ENCODE measurements at regions not wholly inside any gene's neighbourhood (a gene's known extent, or its start where the extent isn't known, plus 50 kb on each side); places are given as distances from the start of the nearest gene placed in this dataset.

GRCh38 chr1:30263888-30264671 is 459.3 kb downstream of the MATN1 start:
- DNase-seq (ENCODE audit: insufficient read length) (no peak), FAIRE-seq (no peak)
- TF ChIP-seq TAF1 (IDR thresholded peaks at IDR 0.05; ENCODE audit: borderline replicate concordance, low read depth, low read length), result no peak
- TF ChIP-seq POLR2AphosphoS5 (IDR thresholded peaks at IDR 0.05; ENCODE audit: low read depth, low read length), result no peak
- no peak for TF ChIP-seq POLR2A (IDR thresholded peaks at IDR 0.05; ENCODE audit: low read depth, low read length)

- no peak for TF ChIP-seq TAF1 (IDR thresholded peaks at IDR 0.05; ENCODE audit: borderline replicate concordance, low read depth, low read length)
- TF ChIP-seq POLR2A (IDR thresholded peaks at IDR 0.05; ENCODE audit: low read depth, low read length), result no peak
- TF ChIP-seq POLR2AphosphoS5 (IDR thresholded peaks at IDR 0.05; ENCODE audit: low read depth, low read length), result no peak
- no peak for DNase-seq (ENCODE audit: insufficient read length)
- no peak for FAIRE-seq
These were observed 460.0 kb downstream of the MATN1 start for GRCh38 chr1:30263405-30263804.

- DNase-seq (ENCODE audit: insufficient read length) (no peak), FAIRE-seq (no peak)
- TF ChIP-seq TAF1 (IDR thresholded peaks at IDR 0.05; ENCODE audit: borderline replicate concordance, low read depth, low read length), result no peak
- TF ChIP-seq POLR2A (IDR thresholded peaks at IDR 0.05; ENCODE audit: low read depth, low read length), result no peak
- TF ChIP-seq POLR2AphosphoS5 (IDR thresholded peaks at IDR 0.05; ENCODE audit: low read depth, low read length), result no peak
These were observed 461.2 kb downstream of the MATN1 start for GRCh38 chr1:30262158-30262557.

GRCh38 chr1:30260318-30260717 is 463.1 kb downstream of the MATN1 start:
- DNase-seq (ENCODE audit: insufficient read length) (no peak), FAIRE-seq (no peak)
- TF ChIP-seq TAF1 (IDR thresholded peaks at IDR 0.05; ENCODE audit: borderline replicate concordance, low read depth, low read length), result no peak
- TF ChIP-seq POLR2A (IDR thresholded peaks at IDR 0.05; ENCODE audit: low read depth, low read length), result no peak
- no peak for TF ChIP-seq POLR2AphosphoS5 (IDR thresholded peaks at IDR 0.05; ENCODE audit: low read depth, low read length)

GRCh38 chr1:30259631-30260030 is 463.8 kb downstream of the MATN1 start:
- no peak for TF ChIP-seq POLR2AphosphoS5 (IDR thresholded peaks at IDR 0.05; ENCODE audit: low read depth, low read length)
- TF ChIP-seq TAF1 (IDR thresholded peaks at IDR 0.05; ENCODE audit: borderline replicate concordance, low read depth, low read length), result no peak
- TF ChIP-seq POLR2A (IDR thresholded peaks at IDR 0.05; ENCODE audit: low read depth, low read length), result no peak
- FAIRE-seq, result no peak
- no peak for DNase-seq (ENCODE audit: insufficient read length)

GRCh38 chr1:30258876-30259275 is 464.5 kb downstream of the MATN1 start:
- FAIRE-seq, result no peak

DNA sequence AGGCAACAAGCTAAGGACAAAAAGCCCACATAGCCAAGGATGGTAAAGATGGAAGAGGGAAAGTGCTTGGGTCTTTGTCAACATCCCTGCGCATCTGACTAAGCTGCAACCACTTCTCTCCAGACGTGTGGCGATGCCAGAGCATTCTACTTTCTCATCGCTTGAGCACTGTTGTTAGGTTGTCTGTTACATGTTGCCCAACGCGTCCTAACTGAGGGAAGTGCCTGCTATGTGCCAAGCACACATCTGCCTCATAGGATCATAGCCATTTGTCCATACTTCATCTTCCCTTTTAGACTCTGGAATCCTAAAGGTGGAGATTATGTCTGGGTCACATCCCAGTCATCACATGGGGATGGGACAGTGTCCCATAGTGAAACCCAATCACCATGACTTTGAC is 464.9 kb downstream of the MATN1 start:
- no peak for DNase-seq (ENCODE audit: insufficient read length)
- FAIRE-seq, result no peak
- TF ChIP-seq POLR2AphosphoS5 (IDR thresholded peaks at IDR 0.05; ENCODE audit: low read depth, low read length), result no peak
- TF ChIP-seq TAF1 (IDR thresholded peaks at IDR 0.05; ENCODE audit: borderline replicate concordance, low read depth, low read length), result no peak
- no peak for TF ChIP-seq POLR2A (IDR thresholded peaks at IDR 0.05; ENCODE audit: low read depth, low read length)

More at GRCh38 chr1:30258876-30259275, 464.5 kb downstream of the MATN1 start:
- DNase-seq (ENCODE audit: insufficient read length), result no peak
- TF ChIP-seq TAF1 (IDR thresholded peaks at IDR 0.05; ENCODE audit: borderline replicate concordance, low read depth, low read length), result no peak
- no peak for TF ChIP-seq POLR2AphosphoS5 (IDR thresholded peaks at IDR 0.05; ENCODE audit: low read depth, low read length)
- TF ChIP-seq POLR2A (IDR thresholded peaks at IDR 0.05; ENCODE audit: low read depth, low read length), result no peak

DNA sequence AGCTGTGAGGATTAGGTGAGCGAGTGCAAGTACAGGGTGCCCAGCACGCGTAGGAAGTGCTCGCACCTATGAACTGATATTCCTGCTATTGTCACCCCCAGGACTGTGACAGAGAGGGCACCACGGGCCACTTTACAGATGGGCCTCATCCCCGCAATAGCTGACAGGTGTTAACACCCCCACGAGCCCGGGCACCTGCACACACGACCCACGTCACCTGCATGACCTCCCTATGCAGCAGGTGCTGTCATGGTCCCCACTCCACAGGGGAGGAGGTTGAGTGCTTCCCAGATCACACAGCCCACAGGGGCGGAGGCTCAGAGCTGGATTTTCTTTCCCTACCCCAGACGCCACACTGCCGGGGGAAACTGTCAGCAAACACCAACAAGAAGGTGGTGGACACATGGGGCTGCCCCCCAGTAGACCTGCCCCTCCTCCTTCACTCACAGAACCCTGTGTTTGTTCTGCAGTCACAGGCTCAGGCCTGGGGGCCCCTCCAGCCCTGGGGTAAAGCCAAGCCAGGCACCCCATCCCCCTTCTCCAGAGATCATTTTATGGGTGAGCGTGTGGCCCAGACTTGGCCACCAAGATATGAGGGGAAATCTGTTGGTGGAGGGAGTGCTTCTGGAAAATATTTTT is 465.5 kb downstream of the MATN1 start:
- TF ChIP-seq TAF1 (IDR thresholded peaks at IDR 0.05; ENCODE audit: borderline replicate concordance, low read depth, low read length) (no peak), POLR2AphosphoS5 (IDR thresholded peaks at IDR 0.05; ENCODE audit: low read depth, low read length) (no peak), POLR2A (IDR thresholded peaks at IDR 0.05; ENCODE audit: low read depth, low read length) (no peak)
- no peak for FAIRE-seq
- no peak for DNase-seq (ENCODE audit: insufficient read length)

GRCh38 chr1:30257322-30257721 is 466.1 kb downstream of the MATN1 start:
- DNase-seq (ENCODE audit: insufficient read length) (no peak), FAIRE-seq (no peak)
- TF ChIP-seq POLR2AphosphoS5 (IDR thresholded peaks at IDR 0.05; ENCODE audit: low read depth, low read length) (no peak), TAF1 (IDR thresholded peaks at IDR 0.05; ENCODE audit: borderline replicate concordance, low read depth, low read length) (no peak), POLR2A (IDR thresholded peaks at IDR 0.05; ENCODE audit: low read depth, low read length) (no peak)

DNA sequence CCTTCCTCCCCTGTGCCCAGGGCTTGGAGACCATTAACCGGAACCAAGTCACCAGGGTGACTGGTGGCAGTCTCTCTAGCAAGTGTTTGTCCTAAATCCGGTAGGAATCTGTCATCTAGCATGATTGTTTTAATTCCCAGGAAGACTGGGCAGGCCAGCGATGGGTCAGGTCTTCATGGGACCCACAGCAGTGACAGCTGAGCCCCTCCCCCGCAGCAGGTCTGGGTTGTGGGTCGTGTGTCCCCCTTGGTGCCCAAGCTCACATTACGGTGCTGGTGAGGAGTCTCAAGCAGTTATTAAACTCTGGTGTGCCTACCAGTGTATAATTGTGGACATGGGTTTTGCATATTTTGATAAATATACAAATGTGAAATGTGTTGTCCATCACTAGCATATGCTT is 466.5 kb downstream of the MATN1 start:
- TF ChIP-seq POLR2A (IDR thresholded peaks at IDR 0.05; ENCODE audit: low read depth, low read length) (no peak), POLR2AphosphoS5 (IDR thresholded peaks at IDR 0.05; ENCODE audit: low read depth, low read length) (no peak), TAF1 (IDR thresholded peaks at IDR 0.05; ENCODE audit: borderline replicate concordance, low read depth, low read length) (no peak)
- DNase-seq (ENCODE audit: insufficient read length) (no peak), FAIRE-seq (no peak)

DNA sequence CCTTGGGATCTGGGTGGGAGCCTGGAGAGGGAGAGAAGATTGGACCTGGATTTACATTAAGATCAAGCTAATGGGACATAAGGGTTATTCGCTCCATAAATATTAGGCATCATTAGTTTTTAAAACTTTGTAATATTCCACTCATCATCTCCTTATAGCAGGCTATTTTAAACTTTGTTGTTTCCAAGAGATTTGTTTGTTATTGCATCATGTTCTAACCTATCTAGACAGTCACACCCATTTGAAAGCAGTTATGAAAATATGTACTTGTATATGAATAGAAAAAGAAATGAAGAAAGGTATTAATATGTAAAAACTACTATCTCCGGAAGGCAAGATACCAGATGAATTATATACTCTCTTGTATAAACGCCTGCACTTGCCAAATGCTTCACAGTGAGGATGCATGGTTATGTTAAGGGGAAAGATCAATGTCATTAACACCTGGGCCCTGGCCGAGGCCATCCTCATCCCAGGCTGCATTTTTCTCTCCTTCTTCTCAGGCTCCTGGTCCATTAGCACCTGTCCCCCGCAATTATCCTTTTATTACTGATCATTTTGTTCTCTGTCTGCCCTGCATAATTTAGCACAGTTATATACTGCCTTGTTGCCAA is 468.2 kb downstream of the MATN1 start:
- TF ChIP-seq POLR2A (IDR thresholded peaks at IDR 0.05; ENCODE audit: low read depth, low read length) (no peak), TAF1 (IDR thresholded peaks at IDR 0.05; ENCODE audit: borderline replicate concordance, low read depth, low read length) (no peak), POLR2AphosphoS5 (IDR thresholded peaks at IDR 0.05; ENCODE audit: low read depth, low read length) (no peak)
- DNase-seq (ENCODE audit: insufficient read length), result no peak
- no peak for FAIRE-seq
